ENCODE measurements at regions not wholly inside any gene's neighbourhood (a gene's known extent, or its start where the extent isn't known, plus 50 kb on each side); places are given as distances from the start of the nearest gene placed in this dataset.

DNA sequence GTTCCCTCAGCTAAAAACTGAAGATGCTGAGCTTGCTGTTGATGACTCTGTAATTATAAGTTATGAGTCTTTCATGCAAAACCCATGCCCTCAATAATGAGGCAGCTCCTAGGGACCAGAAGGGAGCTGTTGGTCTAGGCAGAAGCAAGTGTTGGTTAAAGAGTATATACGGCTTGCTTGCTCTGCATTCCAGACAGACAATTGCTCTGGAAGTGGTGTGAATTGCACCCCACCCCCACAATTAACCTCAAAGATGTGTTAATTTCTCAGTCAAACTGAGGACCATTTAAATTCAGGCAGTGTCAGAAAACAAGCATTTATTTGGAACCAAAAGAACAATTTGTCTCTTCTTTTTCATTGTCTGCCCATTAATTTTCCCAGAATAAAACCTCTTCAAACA, 163.5 kb upstream of the EOMES start:
- TF ChIP-seq POLR2A (IDR thresholded peaks at IDR 0.05) (no peak), POLR2AphosphoS5 (IDR thresholded peaks at IDR 0.05; ENCODE audit: insufficient read depth in 1 of 2, low read depth in 1 of 2) (no peak)
- TF ChIP-seq, protein P1, sequence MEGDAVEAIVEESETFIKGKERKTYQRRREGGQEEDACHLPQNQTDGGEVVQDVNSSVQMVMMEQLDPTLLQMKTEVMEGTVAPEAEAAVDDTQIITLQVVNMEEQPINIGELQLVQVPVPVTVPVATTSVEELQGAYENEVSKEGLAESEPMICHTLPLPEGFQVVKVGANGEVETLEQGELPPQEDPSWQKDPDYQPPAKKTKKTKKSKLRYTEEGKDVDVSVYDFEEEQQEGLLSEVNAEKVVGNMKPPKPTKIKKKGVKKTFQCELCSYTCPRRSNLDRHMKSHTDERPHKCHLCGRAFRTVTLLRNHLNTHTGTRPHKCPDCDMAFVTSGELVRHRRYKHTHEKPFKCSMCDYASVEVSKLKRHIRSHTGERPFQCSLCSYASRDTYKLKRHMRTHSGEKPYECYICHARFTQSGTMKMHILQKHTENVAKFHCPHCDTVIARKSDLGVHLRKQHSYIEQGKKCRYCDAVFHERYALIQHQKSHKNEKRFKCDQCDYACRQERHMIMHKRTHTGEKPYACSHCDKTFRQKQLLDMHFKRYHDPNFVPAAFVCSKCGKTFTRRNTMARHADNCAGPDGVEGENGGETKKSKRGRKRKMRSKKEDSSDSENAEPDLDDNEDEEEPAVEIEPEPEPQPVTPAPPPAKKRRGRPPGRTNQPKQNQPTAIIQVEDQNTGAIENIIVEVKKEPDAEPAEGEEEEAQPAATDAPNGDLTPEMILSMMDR (IDR thresholded peaks at IDR 0.05) = no peak
- intact Hi-C loops (cut with DNase I) = no loop called here
- H3K4me1 ChIP-seq = no peaks in the 10 kb centered on the region

DNA sequence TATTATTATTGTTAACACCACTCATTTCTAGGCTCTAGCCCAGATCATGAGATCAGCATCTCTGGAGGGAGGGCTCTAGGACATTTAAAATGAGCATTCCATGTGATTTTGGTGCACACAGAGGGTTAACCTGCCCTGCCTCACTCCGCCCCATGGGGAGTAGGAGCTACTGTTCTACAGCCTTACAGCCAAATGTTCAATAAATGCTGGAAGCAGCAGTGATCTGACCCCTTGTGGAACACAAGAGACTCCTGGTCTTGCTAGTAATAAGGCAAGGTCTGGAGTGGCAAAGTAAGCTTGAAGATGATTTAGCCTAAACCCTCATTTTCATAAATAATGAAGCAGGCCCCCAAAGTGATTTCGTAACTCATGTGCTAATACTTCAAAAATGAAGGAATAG, 166.4 kb upstream of the EOMES start:
- Histone ChIP-seq H3K27me3 (no peaks in the 10 kb centered on the region), H3K9me3 (no peaks in the 10 kb centered on the region), H3K4me3 (no peak overlapping the region), H3K4me1 (no peaks in the 10 kb centered on the region), H3K27ac (no peak overlapping the region), H3K36me3 (no peaks in the 10 kb centered on the region)
- no peak for TF ChIP-seq POLR2AphosphoS5 (IDR thresholded peaks at IDR 0.05; ENCODE audit: insufficient read depth in 1 of 2, low read depth in 1 of 2)
- TF ChIP-seq POLR2A (IDR thresholded peaks at IDR 0.05) = no peak
- TF ChIP-seq, protein P1 (IDR thresholded peaks at IDR 0.05) = no peak
- DNase-seq (ENCODE audit: extremely low spot score in 2 of 2) = no peak
- intact Hi-C loops (cut with DNase I) = no loop called here

More for the DNA sequence above, 163.5 kb upstream of the EOMES start:
- no peak overlapping the region for H3K27ac ChIP-seq
- no peaks in the 10 kb centered on the region for H3K27me3 ChIP-seq
- H3K9me3 ChIP-seq = no peaks in the 10 kb centered on the region
- H3K4me3 ChIP-seq = no peak overlapping the region
- H3K36me3 ChIP-seq = no peaks in the 10 kb centered on the region
- no peak for DNase-seq (ENCODE audit: extremely low spot score in 2 of 2)

DNA sequence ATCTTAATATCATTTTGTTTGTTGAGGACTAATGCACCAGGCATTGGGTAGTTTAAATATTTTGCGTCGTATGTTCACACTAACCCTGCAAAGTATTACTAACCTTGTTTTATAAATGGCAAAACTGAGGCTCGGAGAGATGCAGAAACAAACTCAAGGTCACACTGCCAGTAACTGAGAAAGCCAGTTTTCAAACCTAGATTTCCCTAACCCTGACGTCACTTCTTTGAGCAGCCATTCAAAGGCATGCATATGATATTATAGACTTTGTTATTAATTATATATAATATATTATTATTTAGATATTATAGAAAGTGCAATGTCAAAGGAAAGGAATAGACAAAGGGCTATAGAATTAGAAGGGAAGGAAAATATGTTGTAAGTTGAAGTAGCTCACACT, 167.6 kb upstream of the EOMES start:
- Histone ChIP-seq H3K4me1 (no peaks in the 10 kb centered on the region), H3K4me3 (no peak overlapping the region), H3K27ac (no peak overlapping the region), H3K36me3 (no peaks in the 10 kb centered on the region), H3K27me3 (no peaks in the 10 kb centered on the region), H3K9me3 (no peaks in the 10 kb centered on the region)
- DNase-seq (ENCODE audit: extremely low spot score in 2 of 2) = no peak
- intact Hi-C loops (cut with DNase I) = no loop called here
- TF ChIP-seq POLR2A (IDR thresholded peaks at IDR 0.05) (no peak), POLR2AphosphoS5 (IDR thresholded peaks at IDR 0.05; ENCODE audit: insufficient read depth in 1 of 2, low read depth in 1 of 2) (no peak)
- TF ChIP-seq, protein P1 (IDR thresholded peaks at IDR 0.05) = no peak

DNA sequence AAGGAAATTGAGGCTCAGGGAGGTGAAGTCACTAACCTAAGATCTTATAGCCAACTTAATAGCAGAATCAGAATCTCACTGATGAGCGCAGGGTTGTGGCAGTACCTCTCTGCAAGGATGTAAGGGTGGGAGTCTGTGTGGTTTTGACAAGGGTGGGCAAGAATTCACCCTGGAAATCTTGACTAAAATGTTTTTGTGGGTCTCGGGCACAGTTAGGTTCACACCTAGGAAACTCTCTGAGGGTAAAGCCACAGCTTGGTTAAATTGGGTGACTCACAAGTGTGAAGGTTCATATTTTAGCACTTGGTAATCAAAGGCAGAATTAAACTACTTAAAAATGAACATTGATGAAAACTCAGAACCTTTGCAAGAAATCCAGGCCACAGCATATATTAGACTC, 178.2 kb upstream of the EOMES start:
- Histone ChIP-seq H3K9me3 (no peaks in the 10 kb centered on the region), H3K27me3 (no peaks in the 10 kb centered on the region), H3K4me1 (no peaks in the 10 kb centered on the region), H3K4me3 (no peak overlapping the region), H3K27ac (no peak overlapping the region), H3K36me3 (no peaks in the 10 kb centered on the region)
- no peak for DNase-seq (ENCODE audit: extremely low spot score in 2 of 2)
- no peak for TF ChIP-seq POLR2A (IDR thresholded peaks at IDR 0.05)
- no peak for TF ChIP-seq POLR2AphosphoS5 (IDR thresholded peaks at IDR 0.05; ENCODE audit: insufficient read depth in 1 of 2, low read depth in 1 of 2)
- TF ChIP-seq, protein P1 (IDR thresholded peaks at IDR 0.05) = no peak
- intact Hi-C loops (cut with DNase I) = no loop called here

DNA sequence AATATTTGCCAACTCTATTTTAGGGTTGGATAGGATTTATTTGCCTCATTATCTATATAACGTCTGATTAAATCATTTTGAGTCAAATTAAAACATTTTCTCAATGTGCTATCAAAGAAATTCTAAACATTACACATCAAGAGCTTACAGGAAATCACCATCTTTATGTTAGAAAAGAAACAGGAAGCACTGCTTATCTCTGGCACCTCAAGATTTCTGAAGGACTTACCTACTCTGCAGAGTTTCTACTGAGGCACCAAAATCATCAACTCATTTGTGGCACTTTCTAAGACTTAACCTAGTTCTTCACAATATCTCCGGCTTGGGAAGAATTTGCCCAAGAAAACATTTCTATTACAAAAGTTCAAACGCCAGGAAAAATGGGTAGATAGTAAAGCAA, 181.3 kb upstream of the EOMES start:
- H3K4me1 ChIP-seq = no peaks in the 10 kb centered on the region
- intact Hi-C loops (cut with DNase I) = no loop called here
- no peaks in the 10 kb centered on the region for H3K9me3 ChIP-seq
- DNase-seq (ENCODE audit: extremely low spot score in 2 of 2) = no peak
- no peak overlapping the region for H3K27ac ChIP-seq
- TF ChIP-seq POLR2A (IDR thresholded peaks at IDR 0.05) = no peak
- TF ChIP-seq, protein P1 (IDR thresholded peaks at IDR 0.05) = no peak
- no peak for TF ChIP-seq POLR2AphosphoS5 (IDR thresholded peaks at IDR 0.05; ENCODE audit: insufficient read depth in 1 of 2, low read depth in 1 of 2)
- H3K4me3 ChIP-seq = no peak overlapping the region
- no peaks in the 10 kb centered on the region for H3K36me3 ChIP-seq
- no peaks in the 10 kb centered on the region for H3K27me3 ChIP-seq
